Right lobe of liver (tissue), 4 donors: ENCODE measurements at regions not wholly inside any gene's neighbourhood (a gene's known extent, or its start where the extent isn't known, plus 50 kb on each side); places are given as distances from the start of the nearest gene placed in this dataset.

Experiments used
- POLR2A ChIP-seq: fragments of 450-650 bp; IDR thresholded peaks from one replicate; pipeline ENCODE4 v1.6.1; 2017; ENCODE audit warnings: antibody characterized with exemption, mild to moderate bottlenecking
- TF ChIP-seq, protein P1 (sequence below), 4 donors: fragments of 200-600 bp in 3 of 4; fragments of 450-650 bp in 1 of 4; IDR thresholded peaks; one replicate each; pipeline versions ENCODE4 v1.5.1 to v1.8.0; 2016 to 2022; ENCODE audit warnings: antibody characterized with exemption in 4 of 4, mild to moderate bottlenecking in 2 of 4
- donor health status: DM: no; HTN: no; CAD: no.
- donor health status: DM: no; HTN: no; CAD: no.
- donor health status: DM: no; HTN: yes; CAD: no.

DNA sequence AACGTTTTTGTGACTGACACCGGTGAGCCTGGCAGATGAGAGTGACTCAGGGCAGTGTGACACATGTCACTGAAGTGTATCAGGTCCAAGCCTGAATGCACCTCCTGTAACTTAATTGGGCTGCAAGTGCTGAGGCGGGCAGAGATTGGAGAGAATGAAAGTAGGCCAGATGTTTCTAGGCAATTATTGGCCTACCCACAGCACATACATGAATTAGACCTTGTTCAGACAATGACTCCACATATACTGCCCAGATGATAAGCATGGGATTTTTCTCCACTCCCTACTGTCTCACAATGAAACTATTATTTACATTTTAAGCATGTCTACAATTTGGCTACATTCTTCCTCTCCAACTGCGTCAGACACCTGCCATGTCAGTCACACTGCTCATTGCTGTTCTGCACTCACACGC is 187.3 kb upstream of the ZNF385D start:
- TF ChIP-seq, protein P1, sequence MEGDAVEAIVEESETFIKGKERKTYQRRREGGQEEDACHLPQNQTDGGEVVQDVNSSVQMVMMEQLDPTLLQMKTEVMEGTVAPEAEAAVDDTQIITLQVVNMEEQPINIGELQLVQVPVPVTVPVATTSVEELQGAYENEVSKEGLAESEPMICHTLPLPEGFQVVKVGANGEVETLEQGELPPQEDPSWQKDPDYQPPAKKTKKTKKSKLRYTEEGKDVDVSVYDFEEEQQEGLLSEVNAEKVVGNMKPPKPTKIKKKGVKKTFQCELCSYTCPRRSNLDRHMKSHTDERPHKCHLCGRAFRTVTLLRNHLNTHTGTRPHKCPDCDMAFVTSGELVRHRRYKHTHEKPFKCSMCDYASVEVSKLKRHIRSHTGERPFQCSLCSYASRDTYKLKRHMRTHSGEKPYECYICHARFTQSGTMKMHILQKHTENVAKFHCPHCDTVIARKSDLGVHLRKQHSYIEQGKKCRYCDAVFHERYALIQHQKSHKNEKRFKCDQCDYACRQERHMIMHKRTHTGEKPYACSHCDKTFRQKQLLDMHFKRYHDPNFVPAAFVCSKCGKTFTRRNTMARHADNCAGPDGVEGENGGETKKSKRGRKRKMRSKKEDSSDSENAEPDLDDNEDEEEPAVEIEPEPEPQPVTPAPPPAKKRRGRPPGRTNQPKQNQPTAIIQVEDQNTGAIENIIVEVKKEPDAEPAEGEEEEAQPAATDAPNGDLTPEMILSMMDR (IDR thresholded peaks at IDR 0.05) = no peak
- no peak for TF ChIP-seq POLR2A
